ENCODE measurements at regions not wholly inside any gene's neighbourhood (a gene's known extent, or its start where the extent isn't known, plus 50 kb on each side); places are given as distances from the start of the nearest gene placed in this dataset.

DNA sequence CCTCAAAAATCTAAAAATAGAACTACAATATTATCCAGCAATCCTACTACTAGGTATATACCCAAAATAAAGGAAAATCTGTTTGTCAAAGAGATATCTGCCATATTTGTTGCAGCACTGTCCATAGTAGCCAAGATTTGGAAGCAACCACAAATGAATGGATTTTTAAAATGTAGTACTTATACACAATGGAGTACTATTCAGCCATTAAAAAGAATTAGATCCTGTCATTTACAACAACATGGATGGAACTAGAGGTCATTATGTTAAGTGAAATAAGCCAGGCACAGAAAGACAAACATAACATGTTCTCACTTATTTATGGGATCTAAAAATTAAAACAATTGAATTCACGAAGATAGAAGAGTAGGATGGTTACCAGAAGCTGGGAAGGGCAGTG, 135.7 kb upstream of the CCDC28A start:
- TF ChIP-seq CTCF (conservative IDR thresholded peaks at IDR 0.05), result no peak
- no peak for TF ChIP-seq EZH2 (IDR thresholded peaks at IDR 0.05; ENCODE audit: low read depth)

Measured in PC-9 (cell line).